ENCODE measurements at regions not wholly inside any gene's neighbourhood (a gene's known extent, or its start where the extent isn't known, plus 50 kb on each side); places are given as distances from the start of the nearest gene placed in this dataset.

DNA sequence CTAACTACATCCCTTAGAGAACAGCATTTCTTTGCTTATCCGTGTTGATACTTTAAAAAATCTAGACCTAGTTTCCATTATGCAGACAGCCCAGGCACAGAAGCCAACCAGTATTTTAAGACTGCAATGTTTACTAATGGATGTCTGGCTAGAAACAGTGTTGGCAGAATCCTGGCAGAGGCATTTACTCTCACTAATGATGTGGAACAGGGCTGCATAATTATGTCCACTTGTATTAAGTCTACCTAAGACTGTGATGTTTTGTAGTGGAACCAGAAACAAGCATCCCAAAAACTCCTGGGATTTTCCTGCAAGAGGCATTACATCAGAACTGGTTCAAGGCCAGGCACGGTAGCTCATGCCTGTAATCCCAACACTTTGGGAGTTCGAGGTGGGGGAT lies 50.2 kb upstream of the PICALM start (continued):
- TF ChIP-seq RFX5 (IDR thresholded peaks at IDR 0.05; ENCODE audit: low read length) (no peak), RCOR1 (IDR thresholded peaks at IDR 0.05; ENCODE audit: low read length) (0 out of 2 replicates have a peak, but pooled peaks have one; percentile 29)
- TF ChIP-seq, protein P1, sequence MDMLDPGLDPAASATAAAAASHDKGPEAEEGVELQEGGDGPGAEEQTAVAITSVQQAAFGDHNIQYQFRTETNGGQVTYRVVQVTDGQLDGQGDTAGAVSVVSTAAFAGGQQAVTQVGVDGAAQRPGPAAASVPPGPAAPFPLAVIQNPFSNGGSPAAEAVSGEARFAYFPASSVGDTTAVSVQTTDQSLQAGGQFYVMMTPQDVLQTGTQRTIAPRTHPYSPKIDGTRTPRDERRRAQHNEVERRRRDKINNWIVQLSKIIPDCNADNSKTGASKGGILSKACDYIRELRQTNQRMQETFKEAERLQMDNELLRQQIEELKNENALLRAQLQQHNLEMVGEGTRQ (IDR thresholded peaks at IDR 0.05; ENCODE audit: borderline replicate concordance, low read depth, low read length): no peak

Small RNA genes lying in the stretch of these regions (small RNA-seq; reads per million reads assigned to genes)
- 0 reads per million in 7 experiments for gene RNU6-560P

All from SK-N-SH (cell line).